SK-N-SH (cell line): ENCODE measurements at regions not wholly inside any gene's neighbourhood (a gene's known extent, or its start where the extent isn't known, plus 50 kb on each side); places are given as distances from the start of the nearest gene placed in this dataset.

Experiments used
- CTCF ChIA-PET: fragments of 300-600, 350-600 bp; formaldehyde crosslinking; extraction: SDS; loops from one replicate; lab custom pipeline; 2021; lab: Yijun Ruan, JAX
- POLR2A ChIA-PET: fragments of 350-600 bp; sonication (Branson Sonifier 250); formaldehyde crosslinking; extraction: SDS; loops from one replicate; lab custom pipeline; 2020; ENCODE audit warnings: antibody characterized with exemption, inconsistent platforms; lab: Yijun Ruan, JAX
- DNase-seq: peaks from one replicate; pipeline ENCODE4 v3.0.0; 2012
- H2AFZ ChIP-seq: fragments of 200-600 bp; sonication (generic); 2 replicates; pipeline ENCODE4 v1.8.1; 2016; ENCODE audit warnings: antibody characterized with exemption, mild to moderate bottlenecking, low read depth
- H3F3A ChIP-seq: fragments of 200-600 bp; sonication (generic); replicated peaks from 2 replicates; pipeline ENCODE3; 2016; ENCODE audit warnings: antibody characterized with exemption, mild to moderate bottlenecking; ENCODE audit not compliant: insufficient read depth
- H3K27ac ChIP-seq, 2 experiments: fragments of 200-500 bp in 1 of 2; fragments of 200-600 bp in 1 of 2; sonication (Bioruptor generic) in 1 of 2; sonication (generic), shearing (Covaris generic) in 1 of 2; 2 replicates each; pipeline versions ENCODE4 v1.5.1 to v1.6.1; 2014 to 2016; ENCODE audit warnings: low read depth in 2 of 2, inconsistent platforms in 1 of 2, low read length in 1 of 2, mild to moderate bottlenecking in 1 of 2, mixed read lengths in 1 of 2
- H3K27me3 ChIP-seq: fragments of 200-600 bp; sonication (generic), shearing (Covaris generic); 2 replicates; pipeline ENCODE4 v1.6.1; 2016; ENCODE audit warnings: mixed run types; ENCODE audit not compliant: insufficient read depth
- H3K36me3 ChIP-seq, 2 experiments: fragments of 200-500 bp in 1 of 2; fragments of 200-600 bp in 1 of 2; sonication (Bioruptor generic) in 1 of 2; sonication (generic) in 1 of 2; replicated peaks in 1 of 2; 2 replicates each; pipeline versions ENCODE3 to v1.5.1; 2014 to 2016; ENCODE audit warnings: low read length in 1 of 2, mild to moderate bottlenecking in 1 of 2; ENCODE audit not compliant: insufficient read depth in 2 of 2, control insufficient read depth in 1 of 2
- H3K4me1 ChIP-seq, 2 experiments: fragments of 200-500 bp in 1 of 2; fragments of 200-600 bp in 1 of 2; sonication (Bioruptor generic) in 1 of 2; sonication (generic), shearing (Covaris generic) in 1 of 2; 2 replicates each; pipeline versions ENCODE4 v1.5.1 to v1.6.1; 2014 to 2016; ENCODE audit warnings: low read depth in 1 of 2, low read length in 1 of 2, mixed run types in 1 of 2; ENCODE audit not compliant: insufficient read depth in 2 of 2, control insufficient read depth in 1 of 2
- H3K4me2 ChIP-seq: fragments of 200-600 bp; sonication (generic), shearing (Covaris generic); 2 replicates; pipeline ENCODE4 v1.6.1; 2017; ENCODE audit warnings: mixed run types
- H3K4me3 ChIP-seq, 2 experiments: fragments of 200-500 bp in 1 of 2; fragments of 200-600 bp in 1 of 2; sonication (Bioruptor generic) in 1 of 2; sonication (generic), shearing (Covaris generic) in 1 of 2; 2 replicates each; pipeline versions ENCODE4 v1.5.1 to v1.8.1; 2014 to 2016; ENCODE audit warnings: low read depth in 2 of 2, inconsistent platforms in 1 of 2, low read length in 1 of 2, mild to moderate bottlenecking in 1 of 2, mixed read lengths in 1 of 2, moderate library complexity in 1 of 2
- H3K79me2 ChIP-seq: fragments of 200-600 bp; sonication (generic); 2 replicates; pipeline ENCODE4 v1.8.1; 2017; ENCODE audit warnings: mild to moderate bottlenecking; ENCODE audit not compliant: insufficient read depth
- H3K9ac ChIP-seq: fragments of 200-600 bp; sonication (generic); 2 replicates; pipeline ENCODE4 v1.6.1; 2017; ENCODE audit warnings: mixed run types
- H3K9me2 ChIP-seq: fragments of 200-600 bp; sonication (generic); 2 replicates; pipeline ENCODE4 v1.6.1; 2017; ENCODE audit warnings: mixed run types
- H3K9me3 ChIP-seq: fragments of 200-600 bp; sonication (generic); 2 replicates; pipeline ENCODE4 v1.6.1; 2017; ENCODE audit warnings: mixed run types, mild to moderate bottlenecking, moderate library complexity
- H4K20me1 ChIP-seq: fragments of 200-600 bp; sonication (generic); 2 replicates; pipeline ENCODE4 v1.6.1; 2017; ENCODE audit warnings: mild to moderate bottlenecking, mixed run types; ENCODE audit not compliant: insufficient read depth
- CHD2 ChIP-seq: fragments of 150-350 bp; IDR thresholded peaks from 2 replicates; pipeline ENCODE4 v1.6.1; 2018; ENCODE audit warnings: low read length; ENCODE audit not compliant: partially characterized antibody
- EP300 ChIP-seq, 2 experiments: IDR thresholded peaks; 2 replicates each; pipeline versions ENCODE4 v1.4.0 to v1.6.1; 2012; ENCODE audit warnings: borderline replicate concordance in 1 of 2, low read depth in 1 of 2, low read length in 1 of 2
- GABPA ChIP-seq: IDR thresholded peaks from 2 replicates; pipeline ENCODE4 v1.4.0; 2012; ENCODE audit warnings: low read depth, mild to moderate bottlenecking
- NFIC ChIP-seq: IDR thresholded peaks from 2 replicates; pipeline ENCODE4 v1.4.0; 2012; ENCODE audit warnings: borderline replicate concordance
- NRF1 ChIP-seq: IDR thresholded peaks from 2 replicates; pipeline ENCODE4 v1.6.1; 2012; ENCODE audit warnings: low read depth, mild to moderate bottlenecking, low read length
- RAD21 ChIP-seq: IDR thresholded peaks from 2 replicates; pipeline ENCODE4 v1.6.1; 2012; ENCODE audit warnings: mild to moderate bottlenecking, low read length
- RXRA ChIP-seq: IDR thresholded peaks from 2 replicates; pipeline ENCODE4 v1.4.0; 2012; ENCODE audit warnings: low read depth, mild to moderate bottlenecking, borderline replicate concordance
- SMC3 ChIP-seq: IDR thresholded peaks from 2 replicates; pipeline ENCODE4 v1.6.1; 2012; ENCODE audit warnings: low read depth, low read length, improper control_type of control experiment
- TAF1 ChIP-seq: IDR thresholded peaks from 2 replicates; pipeline ENCODE4 v1.6.1; 2012; ENCODE audit warnings: low read depth, mild to moderate bottlenecking, low read length, moderate library complexity, borderline replicate concordance
- TCF12 ChIP-seq: IDR thresholded peaks from 2 replicates; pipeline ENCODE4 v1.4.0; 2012
- TEAD4 ChIP-seq: IDR thresholded peaks from 2 replicates; pipeline ENCODE4 v1.4.0; 2012; ENCODE audit warnings: mild to moderate bottlenecking, borderline replicate concordance; ENCODE audit not compliant: insufficient read depth
- YY1 ChIP-seq: IDR thresholded peaks from 2 replicates; pipeline ENCODE4 v1.4.0; 2012; ENCODE audit warnings: low read depth, mild to moderate bottlenecking
- WGBS: methylation state at CpG from one replicate; pipeline ENCODE4 v1.1.6; 2017; ENCODE audit warnings: low lambda C conversion rate; 5-methylcytosine and 5-hydroxymethylcytosine counted together
- TF ChIP-seq, protein P1 (sequence below): fragments of 200-600 bp; sonication (generic); IDR thresholded peaks from 2 replicates; pipeline ENCODE4 v1.6.1; 2017; ENCODE audit warnings: antibody characterized with exemption, mild to moderate bottlenecking, moderate library complexity
- TF ChIP-seq, protein P2 (sequence below): IDR thresholded peaks from 2 replicates; pipeline ENCODE4 v1.6.1; 2012; ENCODE audit warnings: mild to moderate bottlenecking, low read depth, low read length, moderate library complexity
- TF ChIP-seq, protein P3 (sequence below): fragments of 150-350 bp; IDR thresholded peaks from 2 replicates; pipeline ENCODE4 v1.6.1; 2017; ENCODE audit warnings: antibody characterized with exemption, low read length, low read depth, borderline replicate concordance

DNA sequence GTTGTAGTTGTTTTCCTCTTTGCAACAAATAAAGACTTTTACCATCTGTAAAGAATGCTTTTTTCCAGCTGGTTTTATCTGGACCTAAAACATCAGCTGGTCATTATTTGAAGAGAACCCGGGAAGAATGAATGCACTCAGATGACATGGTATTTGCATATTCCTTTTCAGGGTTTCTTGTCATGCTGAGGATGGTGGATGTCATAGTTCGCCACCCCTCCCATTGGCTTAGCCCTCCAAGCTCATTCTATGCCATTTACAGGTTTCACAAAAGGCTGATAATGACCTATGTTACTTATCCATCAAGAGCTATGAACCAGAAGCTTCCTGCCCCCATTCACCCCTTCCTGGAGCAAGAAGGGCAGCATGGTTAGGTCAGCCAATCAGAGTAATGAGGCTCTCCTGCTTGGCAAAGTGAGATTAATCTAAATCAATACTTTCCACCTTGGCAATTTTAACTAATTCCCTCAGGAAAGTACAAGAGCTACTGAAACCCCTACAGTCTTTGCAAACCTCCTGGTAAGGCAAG, 440.5 kb upstream of the TLE4 start:
- Histone ChIP-seq H3K4me2 (no peak overlapping the region), H3K27ac (no peak overlapping the region)
- DNase-seq: no peak
- TF ChIP-seq SMC3 (no peak), RAD21 (no peak), CHD2 (no peak)
- TF ChIP-seq, protein P1, sequence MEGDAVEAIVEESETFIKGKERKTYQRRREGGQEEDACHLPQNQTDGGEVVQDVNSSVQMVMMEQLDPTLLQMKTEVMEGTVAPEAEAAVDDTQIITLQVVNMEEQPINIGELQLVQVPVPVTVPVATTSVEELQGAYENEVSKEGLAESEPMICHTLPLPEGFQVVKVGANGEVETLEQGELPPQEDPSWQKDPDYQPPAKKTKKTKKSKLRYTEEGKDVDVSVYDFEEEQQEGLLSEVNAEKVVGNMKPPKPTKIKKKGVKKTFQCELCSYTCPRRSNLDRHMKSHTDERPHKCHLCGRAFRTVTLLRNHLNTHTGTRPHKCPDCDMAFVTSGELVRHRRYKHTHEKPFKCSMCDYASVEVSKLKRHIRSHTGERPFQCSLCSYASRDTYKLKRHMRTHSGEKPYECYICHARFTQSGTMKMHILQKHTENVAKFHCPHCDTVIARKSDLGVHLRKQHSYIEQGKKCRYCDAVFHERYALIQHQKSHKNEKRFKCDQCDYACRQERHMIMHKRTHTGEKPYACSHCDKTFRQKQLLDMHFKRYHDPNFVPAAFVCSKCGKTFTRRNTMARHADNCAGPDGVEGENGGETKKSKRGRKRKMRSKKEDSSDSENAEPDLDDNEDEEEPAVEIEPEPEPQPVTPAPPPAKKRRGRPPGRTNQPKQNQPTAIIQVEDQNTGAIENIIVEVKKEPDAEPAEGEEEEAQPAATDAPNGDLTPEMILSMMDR: no peak
- TF ChIP-seq, protein P2, sequence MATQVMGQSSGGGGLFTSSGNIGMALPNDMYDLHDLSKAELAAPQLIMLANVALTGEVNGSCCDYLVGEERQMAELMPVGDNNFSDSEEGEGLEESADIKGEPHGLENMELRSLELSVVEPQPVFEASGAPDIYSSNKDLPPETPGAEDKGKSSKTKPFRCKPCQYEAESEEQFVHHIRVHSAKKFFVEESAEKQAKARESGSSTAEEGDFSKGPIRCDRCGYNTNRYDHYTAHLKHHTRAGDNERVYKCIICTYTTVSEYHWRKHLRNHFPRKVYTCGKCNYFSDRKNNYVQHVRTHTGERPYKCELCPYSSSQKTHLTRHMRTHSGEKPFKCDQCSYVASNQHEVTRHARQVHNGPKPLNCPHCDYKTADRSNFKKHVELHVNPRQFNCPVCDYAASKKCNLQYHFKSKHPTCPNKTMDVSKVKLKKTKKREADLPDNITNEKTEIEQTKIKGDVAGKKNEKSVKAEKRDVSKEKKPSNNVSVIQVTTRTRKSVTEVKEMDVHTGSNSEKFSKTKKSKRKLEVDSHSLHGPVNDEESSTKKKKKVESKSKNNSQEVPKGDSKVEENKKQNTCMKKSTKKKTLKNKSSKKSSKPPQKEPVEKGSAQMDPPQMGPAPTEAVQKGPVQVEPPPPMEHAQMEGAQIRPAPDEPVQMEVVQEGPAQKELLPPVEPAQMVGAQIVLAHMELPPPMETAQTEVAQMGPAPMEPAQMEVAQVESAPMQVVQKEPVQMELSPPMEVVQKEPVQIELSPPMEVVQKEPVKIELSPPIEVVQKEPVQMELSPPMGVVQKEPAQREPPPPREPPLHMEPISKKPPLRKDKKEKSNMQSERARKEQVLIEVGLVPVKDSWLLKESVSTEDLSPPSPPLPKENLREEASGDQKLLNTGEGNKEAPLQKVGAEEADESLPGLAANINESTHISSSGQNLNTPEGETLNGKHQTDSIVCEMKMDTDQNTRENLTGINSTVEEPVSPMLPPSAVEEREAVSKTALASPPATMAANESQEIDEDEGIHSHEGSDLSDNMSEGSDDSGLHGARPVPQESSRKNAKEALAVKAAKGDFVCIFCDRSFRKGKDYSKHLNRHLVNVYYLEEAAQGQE: no peak
- TF ChIP-seq, all 33 proteins: peak for 0
- no peaks in the 10 kb centered on the region for H3K9me2 ChIP-seq
- no peak overlapping the region for H3K9ac ChIP-seq
- H3K79me2 ChIP-seq: no peaks in the 10 kb centered on the region
- no peaks in the 10 kb centered on the region for H3K27me3 ChIP-seq
- POLR2A ChIA-PET: no interaction called here
- peaks cover 4 to 26% of the 10 kb centered on the region in 2 experiments; a peak in 3 of 4 replicates for H3K4me1 ChIP-seq
- CTCF ChIA-PET: interaction anchor here (0.5 to 1.8 kb wide), 6 partner anchors 7 to 1044 kb away, joined by 3 to 9 read pairs (median 5); no protein-coding TSS in a partner anchor
- no peaks in the 10 kb centered on the region for H3K9me3 ChIP-seq
- H2AFZ ChIP-seq: no peak overlapping the region
- no peaks in the 10 kb centered on the region for H3K36me3 ChIP-seq
- H3K4me3 ChIP-seq: no peak overlapping the region
- no peaks in the 10 kb centered on the region for H4K20me1 ChIP-seq
- no peaks in the 10 kb centered on the region for H3F3A ChIP-seq
- WGBS: 100% methylated on average over 2 of the region's 2 CpGs

DNA sequence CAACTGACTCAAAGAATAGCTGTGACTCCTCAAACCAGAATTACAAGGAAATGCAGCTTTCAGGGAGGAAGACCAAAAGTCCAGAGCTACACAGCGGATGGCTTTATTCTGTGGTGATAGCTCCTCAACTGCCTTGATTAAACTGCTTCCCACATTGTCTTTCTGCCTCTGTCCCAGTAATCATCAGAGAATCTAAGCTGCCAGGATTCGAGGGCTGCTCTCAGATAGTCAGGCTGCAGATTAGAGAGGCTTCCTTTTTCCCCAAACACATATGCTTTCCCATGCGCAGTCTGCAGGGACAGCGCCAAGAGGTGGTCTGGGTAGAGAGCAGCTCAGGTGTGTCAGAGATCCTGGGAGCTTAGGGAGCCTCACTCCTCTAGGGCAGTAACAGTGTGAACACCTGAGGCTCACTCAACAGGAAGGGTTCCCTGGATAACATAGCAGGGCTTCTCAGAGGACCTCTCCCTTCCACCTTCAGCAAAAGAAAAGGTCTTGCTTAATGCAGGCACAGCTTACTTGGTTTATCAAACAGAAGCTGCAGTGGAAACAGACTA, 439.9 kb upstream of the TLE4 start:
- ChIA-PET CTCF (interaction anchor here (0.9 to 1.7 kb wide), 4 partner anchors 123 to 692 kb away, joined by 3 to 6 read pairs (median 4); no protein-coding TSS in a partner anchor), POLR2A (no interaction called here)
- no peak overlapping the region for H3K9ac ChIP-seq
- no peaks in the 10 kb centered on the region for H3K9me3 ChIP-seq
- no peaks in the 10 kb centered on the region for H3K9me2 ChIP-seq
- H3K79me2 ChIP-seq: no peaks in the 10 kb centered on the region
- peaks cover 4 to 26% of the 10 kb centered on the region in 2 experiments; a peak in 3 of 4 replicates for H3K4me1 ChIP-seq
- H3K27me3 ChIP-seq: no peaks in the 10 kb centered on the region
- WGBS: 93% methylated on average over 4 of the region's 4 CpGs
- H3K27ac ChIP-seq: no peak overlapping the region
- no peaks in the 10 kb centered on the region for H4K20me1 ChIP-seq
- no peak overlapping the region for H2AFZ ChIP-seq
- no peaks in the 10 kb centered on the region for H3K36me3 ChIP-seq
- H3K4me3 ChIP-seq: no peak overlapping the region
- no peaks in the 10 kb centered on the region for H3F3A ChIP-seq
- DNase-seq: no peak
- no peak overlapping the region for H3K4me2 ChIP-seq
- TF ChIP-seq TAF1: no peak
- TF ChIP-seq RAD21: no peak
- TF ChIP-seq, protein P3, sequence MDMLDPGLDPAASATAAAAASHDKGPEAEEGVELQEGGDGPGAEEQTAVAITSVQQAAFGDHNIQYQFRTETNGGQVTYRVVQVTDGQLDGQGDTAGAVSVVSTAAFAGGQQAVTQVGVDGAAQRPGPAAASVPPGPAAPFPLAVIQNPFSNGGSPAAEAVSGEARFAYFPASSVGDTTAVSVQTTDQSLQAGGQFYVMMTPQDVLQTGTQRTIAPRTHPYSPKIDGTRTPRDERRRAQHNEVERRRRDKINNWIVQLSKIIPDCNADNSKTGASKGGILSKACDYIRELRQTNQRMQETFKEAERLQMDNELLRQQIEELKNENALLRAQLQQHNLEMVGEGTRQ: no peak
- no peak for TF ChIP-seq EP300 (IDR thresholded peaks at IDR 0.05; ENCODE audit: borderline replicate concordance in 1 of 2, low read depth in 1 of 2, low read length in 1 of 2)
- no peak for TF ChIP-seq YY1
- TF ChIP-seq NRF1: no peak
- TF ChIP-seq NFIC: no peak
- TF ChIP-seq RXRA: no peak
- no peak for TF ChIP-seq TEAD4
- no peak for TF ChIP-seq TCF12
- no peak for TF ChIP-seq GABPA
